GM12874 (cell line): ENCODE measurements at regions not wholly inside any gene's neighbourhood (a gene's known extent, or its start where the extent isn't known, plus 50 kb on each side); places are given as distances from the start of the nearest gene placed in this dataset.

Experiments used
- TF ChIP-seq, protein P1 (sequence below): IDR thresholded peaks from 2 replicates; pipeline ENCODE4 v1.5.1; 2011; ENCODE audit warnings: low read depth, mild to moderate bottlenecking, control low read depth, low read length, moderate library complexity; ENCODE audit not compliant: insufficient read depth

DNA sequence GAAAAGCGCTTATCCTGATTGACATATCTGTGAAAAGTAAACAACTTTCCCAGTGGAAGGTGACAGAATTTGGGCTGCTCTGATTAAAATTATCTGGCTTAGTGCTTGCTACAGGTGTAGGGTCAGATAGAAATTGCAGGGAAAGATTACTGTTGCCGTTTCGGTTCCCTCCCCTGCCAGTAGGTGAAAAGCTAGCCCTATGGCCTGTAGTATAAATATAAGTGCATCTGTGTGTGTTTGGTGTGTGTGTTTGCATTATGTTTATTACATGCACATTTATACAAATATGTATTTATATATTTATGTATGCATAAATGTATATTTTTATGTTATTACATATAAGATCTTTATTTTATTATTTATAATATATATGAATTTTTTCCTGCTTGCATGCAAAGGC is 72.3 kb upstream of the VOPP1 start:
- TF ChIP-seq, protein P1, sequence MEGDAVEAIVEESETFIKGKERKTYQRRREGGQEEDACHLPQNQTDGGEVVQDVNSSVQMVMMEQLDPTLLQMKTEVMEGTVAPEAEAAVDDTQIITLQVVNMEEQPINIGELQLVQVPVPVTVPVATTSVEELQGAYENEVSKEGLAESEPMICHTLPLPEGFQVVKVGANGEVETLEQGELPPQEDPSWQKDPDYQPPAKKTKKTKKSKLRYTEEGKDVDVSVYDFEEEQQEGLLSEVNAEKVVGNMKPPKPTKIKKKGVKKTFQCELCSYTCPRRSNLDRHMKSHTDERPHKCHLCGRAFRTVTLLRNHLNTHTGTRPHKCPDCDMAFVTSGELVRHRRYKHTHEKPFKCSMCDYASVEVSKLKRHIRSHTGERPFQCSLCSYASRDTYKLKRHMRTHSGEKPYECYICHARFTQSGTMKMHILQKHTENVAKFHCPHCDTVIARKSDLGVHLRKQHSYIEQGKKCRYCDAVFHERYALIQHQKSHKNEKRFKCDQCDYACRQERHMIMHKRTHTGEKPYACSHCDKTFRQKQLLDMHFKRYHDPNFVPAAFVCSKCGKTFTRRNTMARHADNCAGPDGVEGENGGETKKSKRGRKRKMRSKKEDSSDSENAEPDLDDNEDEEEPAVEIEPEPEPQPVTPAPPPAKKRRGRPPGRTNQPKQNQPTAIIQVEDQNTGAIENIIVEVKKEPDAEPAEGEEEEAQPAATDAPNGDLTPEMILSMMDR: no peak

DNA sequence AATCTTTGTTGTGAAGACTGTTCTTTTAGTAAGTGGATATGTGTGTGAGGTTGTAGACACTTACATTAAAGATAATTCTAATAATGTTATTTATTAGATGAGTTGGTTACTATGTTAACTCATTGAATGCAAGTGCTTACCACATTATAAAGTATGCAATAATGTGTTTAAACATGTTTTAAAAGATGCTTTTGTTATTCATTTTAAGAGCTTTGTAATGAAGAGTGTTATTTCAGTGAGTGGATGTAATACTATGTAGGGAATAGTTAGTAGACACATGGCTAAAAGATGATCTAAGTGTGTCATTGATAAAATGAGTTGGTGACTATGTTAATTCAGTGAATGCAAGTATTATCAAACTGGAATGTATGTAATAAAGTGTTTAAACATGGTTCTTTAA is 70.0 kb upstream of the VOPP1 start:
- TF ChIP-seq, protein P1: no peak

DNA sequence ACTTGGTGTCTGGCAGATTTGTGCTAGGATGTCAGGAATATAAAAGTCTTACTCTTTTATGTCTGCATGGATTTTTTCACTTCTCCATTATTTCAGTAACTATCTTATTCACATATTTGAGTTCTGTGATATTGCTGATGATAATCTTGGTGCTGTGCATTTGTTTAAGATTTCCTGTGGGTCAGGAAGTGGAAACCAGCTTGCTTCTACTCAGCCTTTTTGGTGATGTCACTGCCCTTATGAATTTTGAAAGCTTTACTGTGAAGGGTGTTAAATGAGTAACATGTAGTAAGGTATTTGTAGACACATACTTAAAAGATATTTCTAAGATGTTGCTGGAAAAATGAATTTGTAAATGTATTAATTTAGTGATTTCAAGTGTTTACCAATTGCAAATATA is 69.5 kb upstream of the VOPP1 start:
- TF ChIP-seq, protein P1: no peak

DNA sequence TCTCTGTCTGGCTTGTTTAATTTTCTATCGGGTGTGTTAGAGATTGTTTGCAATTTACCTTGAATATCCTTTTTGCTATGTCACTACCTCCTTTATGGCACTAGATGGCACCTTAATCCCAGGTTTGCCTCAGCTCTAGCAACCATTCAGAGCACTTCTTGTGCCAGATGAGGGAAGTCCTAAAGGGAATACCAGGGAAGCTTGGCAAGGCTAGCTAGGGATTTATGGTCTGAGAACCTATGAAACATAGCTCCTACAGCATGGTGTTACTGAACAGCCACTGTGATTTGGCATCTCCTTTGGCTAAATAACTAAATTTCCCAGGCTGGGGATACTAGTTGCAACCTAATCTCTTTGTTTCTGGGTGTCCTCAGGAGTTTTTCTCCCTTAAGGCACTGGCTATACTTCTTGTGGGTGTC is 69.0 kb upstream of the VOPP1 start:
- TF ChIP-seq, protein P1: peak; percentile 56; the same call in 1 of the 2 replicates

DNA sequence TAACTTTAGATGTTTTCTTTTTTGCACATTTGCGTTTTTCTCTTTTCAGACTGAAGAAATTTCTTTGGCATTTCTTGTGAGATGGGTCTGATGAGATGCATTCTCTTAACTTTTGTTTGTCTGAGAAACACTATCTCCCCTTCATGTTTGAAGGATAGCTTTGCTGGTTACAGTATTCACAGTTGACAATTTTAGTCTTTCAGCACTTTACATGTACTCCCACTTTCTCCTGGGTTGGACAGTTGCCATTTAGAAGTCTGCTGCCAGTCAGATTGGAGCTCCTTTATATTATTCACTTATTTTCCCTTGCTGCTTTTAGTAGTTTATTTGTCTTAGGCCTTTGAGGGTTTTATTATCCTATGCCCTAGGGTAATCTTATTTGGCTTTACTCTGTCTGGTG is 67.3 kb upstream of the VOPP1 start:
- TF ChIP-seq, protein P1: no peak

DNA sequence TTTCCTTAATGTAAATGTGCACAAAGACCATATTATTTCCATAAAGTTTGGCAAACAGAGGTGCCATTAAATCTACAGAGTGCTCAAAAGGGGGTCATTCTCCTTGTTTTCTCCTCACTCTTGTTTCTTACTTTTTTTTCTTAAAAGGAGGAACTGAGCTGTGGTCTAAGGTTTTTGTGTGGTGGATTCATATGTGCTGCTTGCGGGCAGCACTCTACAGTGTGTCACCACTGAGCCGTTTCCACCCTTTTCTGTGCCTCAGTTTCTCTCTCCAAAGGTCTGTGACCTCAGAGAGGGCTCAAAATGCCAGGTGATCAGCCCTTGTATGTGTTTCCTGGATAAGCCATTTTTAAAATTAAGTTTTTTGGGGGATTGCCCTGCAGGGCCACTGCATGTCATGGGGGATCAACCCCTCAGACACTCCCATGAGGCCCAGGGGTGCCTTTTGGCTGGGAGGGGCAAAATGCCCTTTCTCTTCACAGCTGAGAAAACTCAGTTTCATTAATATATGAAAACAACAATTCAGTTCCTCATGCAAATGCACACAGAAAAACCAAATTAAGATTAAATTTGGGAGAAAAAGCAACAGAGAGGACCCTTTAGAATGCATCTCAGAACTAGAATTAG is 56.9 kb upstream of the VOPP1 start:
- TF ChIP-seq, protein P1: no peak

DNA sequence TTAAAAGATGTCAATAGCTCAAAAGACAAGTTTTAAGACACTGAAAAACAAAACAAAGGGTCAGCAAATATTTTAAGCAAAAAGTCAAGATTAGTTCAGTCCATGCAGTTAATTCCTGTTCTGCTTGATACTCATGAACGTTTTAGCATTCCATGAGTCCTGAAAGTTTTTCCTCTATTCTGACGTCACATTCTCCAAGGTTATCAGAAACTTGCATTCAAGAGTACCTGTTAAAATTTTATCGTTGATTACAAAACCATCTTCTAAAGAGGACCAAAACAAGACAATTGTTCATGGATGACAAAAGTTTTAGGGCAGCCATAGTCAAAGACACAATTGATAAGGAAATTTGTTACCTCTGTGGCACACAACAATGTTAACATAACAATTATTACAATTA is 52.5 kb upstream of the VOPP1 start:
- TF ChIP-seq, protein P1: no peak

DNA sequence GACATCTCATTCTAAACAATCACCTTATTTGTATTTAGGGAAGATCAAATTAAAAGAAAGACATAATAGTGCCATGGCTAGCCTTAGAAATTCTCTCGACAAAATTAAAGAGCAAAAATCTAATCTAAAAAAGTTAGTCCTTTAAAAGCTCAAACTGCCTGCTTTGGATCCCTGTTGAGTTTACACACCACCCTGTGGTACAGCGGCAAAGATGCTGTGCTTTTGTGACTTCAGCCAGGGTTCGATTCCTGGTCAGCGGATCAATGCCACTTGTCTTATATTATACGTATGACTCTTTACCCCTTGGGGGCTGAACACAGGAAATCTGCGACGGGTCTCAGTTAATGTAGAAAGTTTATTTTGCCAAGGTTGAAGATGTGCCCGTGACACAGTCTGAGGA is 51.3 kb upstream of the VOPP1 start:
- TF ChIP-seq, protein P1: no peak
